ENCODE measurements at regions not wholly inside any gene's neighbourhood (a gene's known extent, or its start where the extent isn't known, plus 50 kb on each side); places are given as distances from the start of the nearest gene placed in this dataset.

GRCh38 chr1:208628022-208628914 lies 384.1 kb upstream of the PLXNA2 start:
- in situ Hi-C loops (cut with HindIII; ENCODE audit: low pct_unique_long_range_greater_than_20kb, low sequenced_read_pairs) = no loop called here
- no peak overlapping the region for H3K4me3 ChIP-seq (ENCODE audit: low read depth in 2 of 2, low read length in 2 of 2)
- H3K27ac ChIP-seq (ENCODE audit: low read length) = no peak overlapping the region
- ATAC-seq (no peak), DNase-seq (ENCODE audit: low read depth, low spot score) (no peak)
- no peak for TF ChIP-seq POLR2AphosphoS5 (IDR thresholded peaks at IDR 0.05; ENCODE audit: low read depth, low read length)
- no peak for TF ChIP-seq TCF7L2 (IDR thresholded peaks at IDR 0.05; ENCODE audit: low read depth, low read length)
- TF ChIP-seq REST (IDR thresholded peaks at IDR 0.05; ENCODE audit: insufficient read depth in 1 of 2, low read depth in 2 of 2, low read length in 1 of 2) = no peak
- no peak for TF ChIP-seq CTCF (IDR thresholded peaks at IDR 0.05)
- TF ChIP-seq SIN3A (IDR thresholded peaks at IDR 0.05; ENCODE audit: borderline replicate concordance, insufficient read depth, low read depth, low read length) = no peak
- no peaks in the 10 kb centered on the region for H3K27me3 ChIP-seq (ENCODE audit: control insufficient read depth, insufficient read depth, low read length)
- intact Hi-C loops (cut with micrococcal nuclease; ENCODE audit: unreplicated experiment) = no loop called here
- H3K36me3 ChIP-seq (ENCODE audit: control insufficient read depth, insufficient read depth, low read length) = no peaks in the 10 kb centered on the region
- POLR2A ChIA-PET = no interaction called here
- CTCF ChIA-PET = interaction anchor here (0.7 kb wide), 1 partner anchor 1407 kb away, joined by 6 read pairs; no protein-coding TSS in a partner anchor
- BruUV-seq (replicated peaks) = no TSS peak
- H3K4me1 ChIP-seq (ENCODE audit: control insufficient read depth, insufficient read depth, low read length) = no peaks in the 10 kb centered on the region
- no peaks in the 10 kb centered on the region for H3K9me3 ChIP-seq (ENCODE audit: control insufficient read depth, insufficient read depth, low read depth, low read length)

DNA sequence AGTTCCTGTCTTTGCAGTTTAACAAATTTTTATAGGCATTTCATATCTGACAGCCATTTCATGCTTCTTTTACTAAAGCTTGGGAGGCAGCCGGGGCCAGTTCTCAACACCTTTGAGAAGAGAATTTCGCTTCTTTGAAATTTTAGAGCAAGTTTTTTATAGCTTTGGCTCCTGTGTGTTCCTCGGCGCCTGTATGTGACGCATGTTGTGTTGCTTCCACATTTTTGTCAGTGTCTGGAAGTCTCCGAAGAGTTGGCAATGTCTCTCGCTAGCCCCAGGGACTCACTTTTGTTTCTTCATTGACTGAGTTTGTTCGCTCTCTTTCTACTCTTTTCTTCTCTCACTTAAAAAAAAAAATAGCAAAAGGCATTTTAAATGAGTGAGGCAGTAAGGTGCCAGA lies 386.9 kb upstream of the PLXNA2 start:
- no peaks in the 10 kb centered on the region for H3K27me3 ChIP-seq (ENCODE audit: control insufficient read depth, insufficient read depth, low read length)
- TF ChIP-seq POLR2AphosphoS5 (IDR thresholded peaks at IDR 0.05; ENCODE audit: low read depth, low read length) (no peak), REST (IDR thresholded peaks at IDR 0.05; ENCODE audit: insufficient read depth in 1 of 2, low read depth in 2 of 2, low read length in 1 of 2) (no peak), TCF7L2 (IDR thresholded peaks at IDR 0.05; ENCODE audit: low read depth, low read length) (no peak), CTCF (IDR thresholded peaks at IDR 0.05) (no peak), SIN3A (IDR thresholded peaks at IDR 0.05; ENCODE audit: borderline replicate concordance, insufficient read depth, low read depth, low read length) (no peak)
- POLR2A ChIA-PET = no interaction called here
- no peak overlapping the region for H3K27ac ChIP-seq (ENCODE audit: low read length)
- in situ Hi-C loops (cut with HindIII; ENCODE audit: low pct_unique_long_range_greater_than_20kb, low sequenced_read_pairs) (no loop called here), intact Hi-C loops (cut with micrococcal nuclease; ENCODE audit: unreplicated experiment) (no loop called here)
- no TSS peak for BruUV-seq (replicated peaks)
- no peaks in the 10 kb centered on the region for H3K4me1 ChIP-seq (ENCODE audit: control insufficient read depth, insufficient read depth, low read length)
- no peak overlapping the region for H3K4me3 ChIP-seq (ENCODE audit: low read depth in 2 of 2, low read length in 2 of 2)
- H3K9me3 ChIP-seq (ENCODE audit: control insufficient read depth, insufficient read depth, low read depth, low read length) = no peaks in the 10 kb centered on the region
- DNase-seq (ENCODE audit: low read depth, low spot score) (no peak), ATAC-seq (no peak)
- CTCF ChIA-PET = no interaction called here
- H3K36me3 ChIP-seq (ENCODE audit: control insufficient read depth, insufficient read depth, low read length) = no peaks in the 10 kb centered on the region
